ENCODE measurements at regions not wholly inside any gene's neighbourhood (a gene's known extent, or its start where the extent isn't known, plus 50 kb on each side); places are given as distances from the start of the nearest gene placed in this dataset.

- no peak for DNase-seq (ENCODE audit: extremely low read depth in 1 of 2, low read depth in 1 of 2)
Measured at GRCh38 chr9:89984214-89984613, 379.4 kb downstream of the GADD45G start.

- no peak for DNase-seq (ENCODE audit: extremely low read depth in 1 of 2, low read depth in 1 of 2)
Measured at GRCh38 chr9:89985068-89985467, 380.3 kb downstream of the GADD45G start.

- peak; percentile 9 to 54 for DNase-seq (ENCODE audit: extremely low read depth in 1 of 2, low read depth in 1 of 2)
Measured at GRCh38 chr9:89986190-89986589, 381.4 kb downstream of the GADD45G start.

GRCh38 chr9:89988458-89988857 lies 383.6 kb downstream of the GADD45G start:
- DNase-seq (ENCODE audit: extremely low read depth in 1 of 2, low read depth in 1 of 2): no peak

- no peak for DNase-seq (ENCODE audit: extremely low read depth in 1 of 2, low read depth in 1 of 2)
Measured at GRCh38 chr9:89991204-89991790, 386.5 kb downstream of the GADD45G start.

GRCh38 chr9:89992326-89993198 lies 387.8 kb downstream of the GADD45G start:
- no peak for DNase-seq (ENCODE audit: extremely low read depth in 1 of 2, low read depth in 1 of 2)

GRCh38 chr9:89993678-89994630 lies 389.1 kb downstream of the GADD45G start:
- DNase-seq (ENCODE audit: extremely low read depth in 1 of 2, low read depth in 1 of 2): no peak

- no peak for DNase-seq (ENCODE audit: extremely low read depth in 1 of 2, low read depth in 1 of 2)
Measured at GRCh38 chr9:89994988-89995613, 390.3 kb downstream of the GADD45G start.

GRCh38 chr9:89996116-89996515 lies 391.3 kb downstream of the GADD45G start:
- DNase-seq (ENCODE audit: extremely low read depth in 1 of 2, low read depth in 1 of 2): no peak

GRCh38 chr9:89996773-89997172 lies 392.0 kb downstream of the GADD45G start:
- DNase-seq (ENCODE audit: extremely low read depth in 1 of 2, low read depth in 1 of 2): no peak

GRCh38 chr9:89998633-89999032 lies 393.8 kb downstream of the GADD45G start:
- DNase-seq (ENCODE audit: extremely low read depth in 1 of 2, low read depth in 1 of 2): no peak

- DNase-seq (ENCODE audit: extremely low read depth in 1 of 2, low read depth in 1 of 2): no peak
Measured at GRCh38 chr9:89999176-89999533, 394.3 kb downstream of the GADD45G start.

GRCh38 chr9:89999534-90000370 lies 394.9 kb downstream of the GADD45G start:
- DNase-seq (ENCODE audit: extremely low read depth in 1 of 2, low read depth in 1 of 2): peak; percentile 43 to 60

GRCh38 chr9:90000925-90001324 lies 396.1 kb downstream of the GADD45G start:
- no peak for DNase-seq (ENCODE audit: extremely low read depth in 1 of 2, low read depth in 1 of 2)

- no peak for DNase-seq (ENCODE audit: extremely low read depth in 1 of 2, low read depth in 1 of 2)
Measured at GRCh38 chr9:90001747-90002146, 396.9 kb downstream of the GADD45G start.

- DNase-seq (ENCODE audit: extremely low read depth in 1 of 2, low read depth in 1 of 2): no peak
Measured at GRCh38 chr9:90002397-90003271, 397.8 kb downstream of the GADD45G start.

GRCh38 chr9:90005388-90005787 lies 400.6 kb downstream of the GADD45G start:
- DNase-seq (ENCODE audit: extremely low read depth in 1 of 2, low read depth in 1 of 2): no peak

- no peak for DNase-seq (ENCODE audit: extremely low read depth in 1 of 2, low read depth in 1 of 2)
Measured at GRCh38 chr9:90007516-90008440, 403.0 kb downstream of the GADD45G start.

Measured in stimulated activated CD8-positive, alpha-beta memory T cell treated with anti-CD3 and anti-CD28 coated beads, Interleukin-7, amount 100 ng/mL, for 48 hours (primary cell).